WTC11 (cell line): ENCODE measurements at regions not wholly inside any gene's neighbourhood (a gene's known extent, or its start where the extent isn't known, plus 50 kb on each side); places are given as distances from the start of the nearest gene placed in this dataset.
"Not testable (repeated sequence)": the region's sequence is repeated elsewhere in the genome, so short reads cannot be mapped to it uniquely, and the experiment has no call there.

Source experiments
- ATAC-seq: fragments of 200-7000 bp; cut with Tn5 transposase; 2 replicates; pipeline ENCODE4 v1.10.0; 2021; ENCODE audit warnings: mild to moderate bottlenecking, moderate library complexity
- CTCF ChIA-PET: fragments of 300-600 bp; sonication (Branson Sonifier 250); formaldehyde crosslinking; loops from one replicate; lab custom pipeline; 2021; ENCODE audit warnings: antibody characterized with exemption; lab: Charles Lee
- POLR2A ChIA-PET: fragments of 350-600 bp; sonication (Branson Sonifier 250); formaldehyde crosslinking; loops from one replicate; lab custom pipeline; 2021; ENCODE audit warnings: antibody characterized with exemption; lab: Charles Lee
- DNase-seq: peaks from one replicate; pipeline ENCODE4 v3.0.0; 2021; ENCODE audit warnings: low spot score
- H3K27ac Mint-ChIP-seq: 2 replicates; pipeline ENCODE4 v1.8.0; 2021; ENCODE audit warnings: mixed read lengths
- H3K27me3 Mint-ChIP-seq: 2 replicates; pipeline ENCODE4 v1.8.0; 2021; ENCODE audit warnings: low read depth, mild to moderate bottlenecking, moderate library complexity, mixed read lengths
- H3K36me3 Mint-ChIP-seq: 2 replicates; pipeline ENCODE4 v1.8.0; 2021; ENCODE audit warnings: mixed read lengths
- H3K4me1 Mint-ChIP-seq: 2 replicates; pipeline ENCODE4 v1.8.0; 2022; ENCODE audit warnings: mixed read lengths
- H3K4me3 Mint-ChIP-seq: 2 replicates; pipeline ENCODE4 v1.8.0; 2021; ENCODE audit warnings: mild to moderate bottlenecking, moderate library complexity, mixed read lengths
- H3K9me3 Mint-ChIP-seq: 2 replicates; pipeline ENCODE4 v1.8.0; 2021; ENCODE audit warnings: mixed read lengths
- E2F1 ChIP-seq: sonication (generic); formaldehyde crosslinking; IDR thresholded peaks from 2 replicates; pipeline ENCODE4 v1.8.0; 2022; ENCODE audit warnings: mild to moderate bottlenecking, missing genetic modification reagents
- ERG ChIP-seq: fragments of 250-450 bp; sonication (Bioruptor Pico); IDR thresholded peaks from 2 replicates; pipeline ENCODE4 v1.8.0; 2021; ENCODE audit warnings: mild to moderate bottlenecking
- FOXJ3 ChIP-seq: sonication (generic); formaldehyde crosslinking; IDR thresholded peaks from 2 replicates; pipeline ENCODE4 v1.9.0; 2021; ENCODE audit warnings: missing genetic modification reagents, mild to moderate bottlenecking, borderline replicate concordance
- GRHL2 ChIP-seq: fragments of 250-450 bp; sonication (Bioruptor Pico); IDR thresholded peaks from 2 replicates; pipeline ENCODE4 v1.8.0; 2022; ENCODE audit warnings: mild to moderate bottlenecking, moderate library complexity; ENCODE audit not compliant: insufficient replicate concordance, severe bottlenecking
- NFE2L1 ChIP-seq: sonication (generic); formaldehyde crosslinking; IDR thresholded peaks from 2 replicates; pipeline ENCODE4 v1.8.1; 2023; ENCODE audit warnings: missing genetic modification reagents
- NR2C2 ChIP-seq: sonication (generic); formaldehyde crosslinking; IDR thresholded peaks from 2 replicates; pipeline ENCODE4 v1.8.0; 2022; ENCODE audit warnings: mild to moderate bottlenecking, missing genetic modification reagents
- NR3C1 ChIP-seq: sonication (generic); formaldehyde crosslinking; conservative IDR thresholded peaks from 2 replicates; pipeline ENCODE4 v1.8.1; 2023; ENCODE audit warnings: low read depth, mild to moderate bottlenecking, missing genetic modification reagents
- PRRX2 ChIP-seq: fragments of 250-450 bp; sonication (Bioruptor Pico); IDR thresholded peaks from 2 replicates; pipeline ENCODE4 v1.8.0; 2021; ENCODE audit warnings: mild to moderate bottlenecking
- RELA ChIP-seq: sonication (generic); formaldehyde crosslinking; IDR thresholded peaks from 2 replicates; pipeline ENCODE4 v1.8.1; 2022; ENCODE audit warnings: missing genetic modification reagents, mild to moderate bottlenecking, borderline replicate concordance
- TCF7 ChIP-seq: sonication (generic); formaldehyde crosslinking; IDR thresholded peaks from 2 replicates; pipeline ENCODE4 v1.8.0; 2022; ENCODE audit warnings: mild to moderate bottlenecking, low read depth, missing genetic modification reagents, moderate library complexity
- TEAD1 ChIP-seq: sonication (generic); formaldehyde crosslinking; IDR thresholded peaks from 2 replicates; pipeline ENCODE4 v1.8.0; 2022; ENCODE audit warnings: mild to moderate bottlenecking, missing genetic modification reagents
- TEAD4 ChIP-seq: sonication (generic); formaldehyde crosslinking; IDR thresholded peaks from 2 replicates; pipeline ENCODE4 v1.8.0; 2022; ENCODE audit warnings: mild to moderate bottlenecking, missing genetic modification reagents
- ZNF263 ChIP-seq: sonication (generic); formaldehyde crosslinking; IDR thresholded peaks from 2 replicates; pipeline ENCODE4 v1.8.1; 2022; ENCODE audit warnings: low read depth, mild to moderate bottlenecking, moderate library complexity, missing genetic modification reagents
- ZNF416 ChIP-seq: fragments of 250-450 bp; sonication (Bioruptor Pico); IDR thresholded peaks from 2 replicates; pipeline ENCODE4 v1.9.0; 2021; ENCODE audit warnings: mild to moderate bottlenecking, inconsistent platforms
- TF ChIP-seq, protein P1 (sequence below): sonication (generic); formaldehyde crosslinking; IDR thresholded peaks from 2 replicates; pipeline ENCODE4 v1.8.1; 2022; ENCODE audit warnings: mild to moderate bottlenecking, moderate library complexity, missing genetic modification reagents

DNA sequence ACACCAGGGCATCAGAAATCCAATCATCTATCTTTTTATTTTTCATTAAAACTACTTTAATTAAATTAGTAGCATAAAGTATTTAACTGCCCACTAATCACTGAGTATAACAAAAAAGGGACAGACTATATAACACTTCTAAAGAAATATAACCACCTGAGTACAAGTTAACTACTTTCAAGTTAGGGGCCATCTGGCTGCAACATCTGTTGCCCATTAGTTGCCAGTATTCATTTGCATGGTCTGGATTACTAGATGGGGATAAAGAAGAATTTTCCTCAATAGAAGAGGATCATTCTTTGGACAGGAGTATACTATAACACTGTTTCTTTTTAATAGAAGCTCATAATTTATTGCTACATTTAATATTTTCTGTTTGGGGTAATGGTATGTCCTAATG is 446.4 kb downstream of the AMY1C start:
- Mint-ChIP-seq H3K27ac (no peak overlapping the region), H3K4me1 (no peaks in the 10 kb centered on the region), H3K4me3 (no peak overlapping the region), H3K9me3 (peaks cover 11% of the 10 kb centered on the region), H3K27me3 (no peaks in the 10 kb centered on the region), H3K36me3 (peaks cover 6% of the 10 kb centered on the region)
- DNase-seq: no peak
- ATAC-seq: no peak
- ChIA-PET POLR2A (no interaction called here), CTCF (no interaction called here)
- TF ChIP-seq TEAD1 (CRISPR knock-in tag): no peak

DNA sequence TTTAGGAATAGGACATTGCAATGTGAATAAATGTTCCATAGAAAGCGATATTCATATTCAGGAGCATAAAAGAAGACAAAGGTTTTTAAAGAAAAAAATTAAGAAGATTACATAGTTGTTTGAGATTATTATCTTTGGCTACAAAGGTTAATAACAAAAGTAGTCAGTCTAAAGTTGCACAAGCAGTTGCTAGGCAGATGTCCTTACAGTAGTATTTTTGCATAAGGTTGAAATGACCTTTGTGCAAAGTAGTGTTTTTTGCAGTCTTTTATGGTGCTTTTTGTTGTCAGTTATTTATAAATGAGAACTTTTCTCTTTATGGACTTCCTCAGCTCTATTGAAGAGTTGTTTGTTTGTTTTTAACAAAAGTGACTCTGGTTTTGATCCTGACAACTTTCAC is 447.8 kb downstream of the AMY1C start:
- ATAC-seq (no peak), DNase-seq (no peak)
- Mint-ChIP-seq H3K4me3 (no peak overlapping the region), H3K27ac (no peak overlapping the region), H3K36me3 (peaks cover 3% of the 10 kb centered on the region; the same call in 1 of the 2 replicates), H3K27me3 (no peaks in the 10 kb centered on the region), H3K9me3 (peaks cover 7% of the 10 kb centered on the region), H3K4me1 (no peaks in the 10 kb centered on the region)
- ChIA-PET CTCF (no interaction called here), POLR2A (no interaction called here)
- TF ChIP-seq ZNF416 (CRISPR knock-in tag) (no peak), PRRX2 (CRISPR knock-in tag) (no peak), TEAD1 (CRISPR knock-in tag) (no peak)

DNA sequence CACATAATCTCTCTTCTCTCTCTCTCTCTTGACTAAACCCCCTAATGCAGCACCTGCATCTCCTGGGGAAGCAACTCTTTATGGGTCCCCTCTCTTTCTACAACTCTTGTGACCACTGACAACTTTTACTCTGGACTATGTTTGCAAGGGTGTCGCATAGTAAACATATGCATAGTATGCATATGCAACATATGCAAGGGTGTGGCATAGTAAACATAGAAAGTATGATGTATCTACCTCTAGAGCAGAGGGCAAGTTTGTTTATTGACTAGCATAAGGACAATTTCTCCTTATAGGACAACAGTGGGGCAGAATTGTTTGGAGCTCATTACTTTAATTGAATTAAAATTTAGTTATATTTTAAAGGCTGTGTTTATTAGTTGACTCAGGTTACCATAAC is 462.5 kb downstream of the AMY1C start:
- Mint-ChIP-seq H3K4me3 (no peak overlapping the region), H3K27ac (no peak overlapping the region), H3K9me3 (peaks cover 23% of the 10 kb centered on the region), H3K27me3 (0 out of 2 replicates have a peak, but pooled peaks cover 2% of the 10 kb centered on the region), H3K36me3 (peaks cover 10% of the 10 kb centered on the region; the same call in 1 of the 2 replicates), H3K4me1 (no peaks in the 10 kb centered on the region)
- CTCF ChIA-PET: no interaction called here
- TF ChIP-seq, protein P1, sequence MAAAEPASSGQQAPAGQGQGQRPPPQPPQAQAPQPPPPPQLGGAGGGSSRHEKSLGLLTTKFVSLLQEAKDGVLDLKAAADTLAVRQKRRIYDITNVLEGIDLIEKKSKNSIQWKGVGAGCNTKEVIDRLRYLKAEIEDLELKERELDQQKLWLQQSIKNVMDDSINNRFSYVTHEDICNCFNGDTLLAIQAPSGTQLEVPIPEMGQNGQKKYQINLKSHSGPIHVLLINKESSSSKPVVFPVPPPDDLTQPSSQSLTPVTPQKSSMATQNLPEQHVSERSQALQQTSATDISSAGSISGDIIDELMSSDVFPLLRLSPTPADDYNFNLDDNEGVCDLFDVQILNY (CRISPR knock-in tag): no peak
- TF ChIP-seq NR3C1 (CRISPR knock-in tag) (no peak), RELA (no peak), NR2C2 (CRISPR knock-in tag) (no peak), ZNF263 (no peak), FOXJ3 (CRISPR knock-in tag) (no peak), GRHL2 (CRISPR knock-in tag) (no peak), TEAD4 (CRISPR knock-in tag) (no peak), ERG (no peak), E2F1 (CRISPR knock-in tag) (no peak)
- POLR2A ChIA-PET: interaction anchor here (0.6 kb wide), 1 partner anchor 73 kb away, joined by 6 read pairs; no protein-coding TSS in a partner anchor
- DNase-seq (no peak), ATAC-seq (no peak)

DNA sequence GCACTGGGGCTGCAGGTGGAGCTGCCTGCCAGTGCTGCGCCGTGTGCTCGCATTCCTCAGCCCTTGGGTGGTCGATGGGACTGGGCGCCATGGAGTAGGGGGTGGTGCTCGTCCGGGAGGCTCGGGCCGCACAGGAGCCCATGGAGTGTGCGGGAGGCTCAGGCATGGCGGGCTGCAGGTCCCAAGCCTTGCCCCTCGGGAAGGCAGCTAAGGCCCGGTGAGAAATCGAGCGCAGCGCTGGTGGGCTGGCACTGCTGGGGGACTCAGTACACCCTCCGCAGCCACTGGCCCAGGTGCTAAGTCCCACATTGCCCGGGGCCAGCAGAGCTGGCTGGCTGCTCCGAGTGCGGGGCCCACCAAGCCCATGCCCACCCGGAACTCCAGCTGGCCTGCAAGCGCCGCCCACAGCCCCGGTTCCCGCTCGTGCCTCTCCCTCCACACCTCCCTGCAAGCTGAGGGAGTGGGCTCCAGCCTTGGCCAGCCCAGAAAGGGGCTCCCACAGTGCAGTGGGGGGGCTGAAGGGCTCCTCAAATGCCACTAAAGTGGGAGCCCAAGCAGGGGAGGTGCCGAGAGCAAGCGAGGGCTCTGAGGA is 467.8 kb downstream of the AMY1C start:
- H3K27ac Mint-ChIP-seq, H3K4me1 Mint-ChIP-seq, POLR2A ChIA-PET, DNase-seq, H3K27me3 Mint-ChIP-seq, H3K4me3 Mint-ChIP-seq, ATAC-seq, CTCF ChIA-PET: not testable (repeated sequence)
- Mint-ChIP-seq H3K9me3 (peaks cover 56% of the 10 kb centered on the region), H3K36me3 (peaks cover 47% of the 10 kb centered on the region)

DNA sequence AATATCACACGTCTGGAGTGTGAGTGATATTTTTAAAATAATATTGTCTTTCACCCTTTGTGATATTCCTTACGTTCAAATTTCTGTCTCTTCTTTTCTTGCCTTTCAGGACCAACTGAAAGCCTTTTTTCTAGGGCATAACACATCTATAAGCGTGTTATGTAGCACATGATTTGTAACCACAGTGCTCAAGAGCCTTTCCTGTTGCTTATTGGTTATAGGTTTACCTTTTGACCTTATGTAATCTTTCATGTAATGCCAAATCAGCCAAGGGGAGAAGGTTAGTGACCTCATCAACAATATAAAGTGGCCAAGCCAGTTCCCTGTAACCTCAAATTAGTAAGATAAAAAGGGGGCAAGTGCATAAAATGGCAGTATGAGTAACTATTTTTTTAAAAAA is 480.2 kb downstream of the AMY1C start:
- POLR2A ChIA-PET: no interaction called here
- DNase-seq: no peak
- H3K4me3 Mint-ChIP-seq: no peak overlapping the region
- peaks cover 3% of the 10 kb centered on the region; the same call in 1 of the 2 replicates for H3K9me3 Mint-ChIP-seq
- no peak overlapping the region for H3K27ac Mint-ChIP-seq
- H3K36me3 Mint-ChIP-seq: no peaks in the 10 kb centered on the region
- CTCF ChIA-PET: no interaction called here
- no peaks in the 10 kb centered on the region for H3K27me3 Mint-ChIP-seq
- TF ChIP-seq TCF7 (CRISPR knock-in tag) (no peak), NFE2L1 (CRISPR knock-in tag) (no peak)
- TF ChIP-seq, all 79 proteins: peak for 0
- H3K4me1 Mint-ChIP-seq: peaks cover under 1% of the 10 kb centered on the region; the same call in 1 of the 2 replicates
- ATAC-seq: no peak
